GM12864 (cell line): ENCODE measurements at regions not wholly inside any gene's neighbourhood (a gene's known extent, or its start where the extent isn't known, plus 50 kb on each side); places are given as distances from the start of the nearest gene placed in this dataset.
"Not testable (repeated sequence)": the region's sequence is repeated elsewhere in the genome, so short reads cannot be mapped to it uniquely, and the experiment has no call there.

Experiments
- DNase-seq: peaks from one replicate; pipeline ENCODE4 v3.0.0-alpha.2; 2011; ENCODE audit warnings: low read depth
- H3K4me3 ChIP-seq: 2 replicates; pipeline ENCODE4 v1.5.1; 2011; ENCODE audit warnings: mild to moderate bottlenecking, low read depth, low read length, control low read depth
- TF ChIP-seq, protein P1 (sequence below): IDR thresholded peaks from 2 replicates; pipeline ENCODE4 v1.5.1; 2011; ENCODE audit warnings: low read depth, mild to moderate bottlenecking, moderate library complexity, low read length, control low read depth, inconsistent platforms; ENCODE audit errors: missing control alignments

DNA sequence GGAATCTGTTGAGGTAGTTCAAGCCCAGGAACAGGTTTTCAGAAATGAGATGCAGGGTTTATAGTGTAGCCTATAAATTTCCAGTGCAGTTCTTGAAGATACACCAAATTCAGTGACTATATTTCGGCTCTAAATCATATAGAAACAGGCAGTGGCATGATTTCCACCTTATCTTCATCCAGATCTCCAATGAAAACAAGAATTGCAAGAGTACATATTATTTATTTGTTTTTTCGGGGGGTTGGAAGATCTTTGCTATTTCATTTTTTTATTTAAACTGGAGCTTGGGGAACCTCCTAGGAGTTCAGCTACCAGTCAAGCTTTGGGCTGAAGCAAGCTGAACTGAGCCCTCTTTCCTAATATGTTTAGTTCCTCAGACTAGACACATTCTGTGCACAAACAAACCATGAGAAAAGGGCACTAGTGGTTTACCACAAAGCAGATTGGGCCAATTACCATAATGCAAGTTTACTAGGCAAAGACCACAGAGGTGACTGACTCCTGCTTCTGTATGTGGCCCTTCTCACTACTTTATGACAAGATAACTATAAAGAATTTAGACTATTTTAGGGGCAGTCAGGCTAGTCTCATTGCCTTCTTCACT lies 68.5 kb downstream of the RGS2 start:
- no peak for DNase-seq
- TF ChIP-seq, protein P1, sequence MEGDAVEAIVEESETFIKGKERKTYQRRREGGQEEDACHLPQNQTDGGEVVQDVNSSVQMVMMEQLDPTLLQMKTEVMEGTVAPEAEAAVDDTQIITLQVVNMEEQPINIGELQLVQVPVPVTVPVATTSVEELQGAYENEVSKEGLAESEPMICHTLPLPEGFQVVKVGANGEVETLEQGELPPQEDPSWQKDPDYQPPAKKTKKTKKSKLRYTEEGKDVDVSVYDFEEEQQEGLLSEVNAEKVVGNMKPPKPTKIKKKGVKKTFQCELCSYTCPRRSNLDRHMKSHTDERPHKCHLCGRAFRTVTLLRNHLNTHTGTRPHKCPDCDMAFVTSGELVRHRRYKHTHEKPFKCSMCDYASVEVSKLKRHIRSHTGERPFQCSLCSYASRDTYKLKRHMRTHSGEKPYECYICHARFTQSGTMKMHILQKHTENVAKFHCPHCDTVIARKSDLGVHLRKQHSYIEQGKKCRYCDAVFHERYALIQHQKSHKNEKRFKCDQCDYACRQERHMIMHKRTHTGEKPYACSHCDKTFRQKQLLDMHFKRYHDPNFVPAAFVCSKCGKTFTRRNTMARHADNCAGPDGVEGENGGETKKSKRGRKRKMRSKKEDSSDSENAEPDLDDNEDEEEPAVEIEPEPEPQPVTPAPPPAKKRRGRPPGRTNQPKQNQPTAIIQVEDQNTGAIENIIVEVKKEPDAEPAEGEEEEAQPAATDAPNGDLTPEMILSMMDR, result no peak
- no peak overlapping the region for H3K4me3 ChIP-seq

DNA sequence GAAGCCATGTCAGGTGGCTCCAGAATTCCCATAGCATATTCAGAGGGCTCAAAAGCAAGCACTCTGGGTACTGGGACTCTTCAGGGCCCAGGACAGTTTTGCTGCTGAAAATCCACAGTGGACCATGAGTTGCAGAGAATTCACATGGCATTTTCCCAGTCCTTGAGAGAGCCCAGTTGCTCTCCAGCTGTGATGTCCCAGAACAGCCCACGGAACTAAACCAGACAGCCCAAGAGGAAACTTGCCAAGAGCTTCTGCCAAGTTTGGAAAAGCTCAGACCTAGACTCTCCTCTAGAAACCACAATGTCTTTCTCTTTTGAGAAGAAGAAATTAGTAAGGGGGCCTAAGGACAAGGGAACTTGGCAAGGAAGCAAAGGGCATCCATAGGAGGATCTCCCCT lies 69.4 kb downstream of the RGS2 start:
- H3K4me3 ChIP-seq, result no peak overlapping the region
- no peak for DNase-seq
- TF ChIP-seq, protein P1, result no peak

DNA sequence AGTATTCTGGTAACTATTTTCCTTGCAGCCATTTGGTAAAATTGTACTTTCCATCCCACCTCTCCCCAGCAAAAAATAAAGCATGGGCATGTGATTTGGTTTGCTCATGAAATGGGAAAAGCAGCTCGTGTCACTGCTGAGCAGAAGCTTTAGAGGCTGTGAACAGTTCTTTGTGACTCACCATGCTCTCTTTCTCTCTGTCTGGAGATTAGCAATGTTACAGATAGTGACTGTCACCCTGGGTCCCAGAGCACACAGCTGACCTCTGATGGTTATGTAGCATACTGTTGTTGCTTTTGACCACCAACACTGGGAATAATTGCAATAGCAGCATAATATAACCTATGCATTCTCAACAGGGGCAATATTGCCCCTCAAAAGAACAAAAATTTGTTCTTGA lies 70.6 kb downstream of the RGS2 start:
- H3K4me3 ChIP-seq, result no peak overlapping the region
- DNase-seq, result no peak
- TF ChIP-seq, protein P1, result no peak

DNA sequence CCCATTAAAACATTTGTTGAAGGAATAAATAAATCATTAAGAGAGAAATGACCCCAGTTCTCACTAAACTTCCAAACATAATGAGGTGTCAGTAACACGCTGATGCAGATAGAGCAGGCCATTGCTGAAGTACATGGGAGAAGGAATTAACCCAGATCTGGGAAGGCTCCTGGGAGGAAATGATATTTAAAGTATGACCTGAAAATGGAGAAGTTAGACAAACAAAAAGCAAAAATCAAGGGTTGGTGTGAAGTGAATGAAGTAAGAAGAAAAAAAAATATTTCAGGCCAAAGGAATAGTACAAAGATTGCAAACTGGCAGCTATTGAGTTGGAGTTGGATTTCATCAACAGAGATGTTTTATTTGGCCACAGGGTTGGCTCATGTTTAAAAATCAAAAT lies 71.4 kb downstream of the RGS2 start:
- no peak for DNase-seq
- no peak overlapping the region for H3K4me3 ChIP-seq
- TF ChIP-seq, protein P1, result no peak

DNA sequence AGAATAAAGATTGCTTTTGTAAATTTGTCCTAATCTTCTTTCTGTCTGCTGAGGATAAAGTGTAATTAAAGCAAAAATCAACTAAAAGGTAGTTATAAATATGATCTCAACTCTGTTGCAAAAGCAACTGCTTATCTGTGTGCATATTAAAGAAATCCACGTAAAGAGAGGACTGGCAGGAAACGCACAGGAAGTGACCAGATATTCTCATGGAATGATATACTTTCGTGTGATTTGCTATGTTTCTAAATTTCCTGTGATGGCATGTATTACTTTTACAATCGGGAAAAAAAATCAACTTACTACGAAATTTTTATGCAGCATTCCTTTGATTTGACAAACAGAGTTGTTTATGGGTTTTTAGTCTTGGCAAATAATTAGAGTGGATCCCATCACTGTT lies 75.4 kb downstream of the RGS2 start:
- no peak for DNase-seq
- TF ChIP-seq, protein P1, result no peak
- H3K4me3 ChIP-seq, result no peak overlapping the region

DNA sequence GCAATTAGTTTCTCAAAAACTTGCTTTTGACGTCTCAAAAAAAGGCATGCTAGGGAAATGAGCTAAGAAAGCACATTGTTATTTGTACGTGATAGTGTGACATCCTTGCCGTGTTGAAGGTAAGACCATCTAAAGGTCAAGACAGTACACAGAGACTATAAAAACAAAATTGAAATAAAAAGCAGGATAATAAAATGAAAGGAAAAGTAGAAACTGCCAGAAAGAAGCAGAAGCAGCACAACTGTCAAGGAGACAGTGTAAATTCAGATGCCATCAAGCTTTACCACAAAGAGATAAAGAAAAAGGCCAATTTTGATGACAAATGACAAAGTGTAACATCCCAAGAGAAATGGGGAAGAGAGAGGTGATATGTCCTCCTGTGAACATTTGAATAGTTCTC lies 76.5 kb downstream of the RGS2 start:
- not testable (repeated sequence) for H3K4me3 ChIP-seq, DNase-seq

DNA sequence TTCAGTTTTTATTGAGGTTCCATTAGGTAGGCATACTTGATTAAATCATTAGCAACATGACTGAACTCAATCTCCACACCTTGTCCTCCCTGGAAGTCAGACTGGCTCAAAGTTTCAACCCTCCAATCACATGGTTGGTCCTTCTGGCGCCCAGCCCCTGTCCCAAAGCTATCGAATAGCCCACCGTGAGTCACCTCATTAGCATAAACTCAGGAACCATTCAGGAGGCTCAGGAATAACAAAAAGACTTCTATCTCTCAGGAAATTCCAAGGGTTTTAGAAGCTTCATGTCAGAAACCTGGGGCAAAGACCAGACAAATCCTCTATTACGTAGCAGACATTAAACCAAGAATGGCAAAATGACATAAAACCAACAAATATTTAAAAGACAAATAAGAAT lies 78.6 kb downstream of the RGS2 start:
- no peak for DNase-seq
- no peak overlapping the region for H3K4me3 ChIP-seq
- TF ChIP-seq, protein P1, result no peak
